Tibial nerve (tissue), 4 donors: ENCODE measurements at regions not wholly inside any gene's neighbourhood (a gene's known extent, or its start where the extent isn't known, plus 50 kb on each side); places are given as distances from the start of the nearest gene placed in this dataset.
"Not testable (repeated sequence)": the region's sequence is repeated elsewhere in the genome, so short reads cannot be mapped to it uniquely, and the experiment has no call there.

ENCODE experiments used
- DNase-seq, 2 donors: peaks; one replicate each; pipeline ENCODE4 v3.0.0-alpha.2; 2019; ENCODE audit warnings: low spot score in 2 of 2
- H3K27ac ChIP-seq, 4 donors: fragments of 200-600 bp; sonication (generic) in 3 of 4; one replicate each; pipeline ENCODE4 v1.5.1; 2017 to 2019; ENCODE audit warnings: mild to moderate bottlenecking in 1 of 4
- H3K27me3 ChIP-seq, 2 donors: fragments of 200-600 bp; sonication (generic) in 1 of 2; one replicate each; pipeline versions ENCODE4 v1.5.1 to v1.6.0; 2017 to 2019
- H3K36me3 ChIP-seq, 3 donors: fragments of 200-600 bp; sonication (generic); one replicate each; pipeline ENCODE4 v1.5.1; 2018 to 2019
- H3K4me1 ChIP-seq, 4 donors: fragments of 200-600 bp; sonication (generic) in 3 of 4; one replicate each; pipeline ENCODE4 v1.5.1; 2017 to 2019
- H3K4me3 ChIP-seq, 4 donors: fragments of 200-600 bp; sonication (generic) in 3 of 4; one replicate each; pipeline ENCODE4 v1.5.1; 2017 to 2019; ENCODE audit warnings: mild to moderate bottlenecking in 1 of 4, moderate library complexity in 1 of 4
- H3K9me3 ChIP-seq, 4 donors: fragments of 200-600 bp; sonication (generic) in 3 of 4; one replicate each; pipeline ENCODE4 v1.5.1; 2017 to 2019
- EP300 ChIP-seq, 2 donors: sonication (generic); formaldehyde crosslinking; IDR thresholded peaks; one replicate each; pipeline ENCODE4 v1.6.1; 2017; ENCODE audit warnings: antibody characterized with exemption in 2 of 2, mild to moderate bottlenecking in 1 of 2
- POLR2A ChIP-seq, 2 donors: fragments of 450-650 bp; IDR thresholded peaks; one replicate each; pipeline ENCODE4 v1.6.1; 2017; ENCODE audit warnings: antibody characterized with exemption in 2 of 2, mild to moderate bottlenecking in 2 of 2, moderate library complexity in 2 of 2
- WGBS, 2 donors: methylation state at CpG; one replicate each; pipeline ENCODE4 v1.1.5; 2018; 5-methylcytosine and 5-hydroxymethylcytosine counted together
- TF ChIP-seq, protein P1 (sequence below), 5 experiments: fragments of 200-600 bp in 3 of 5; fragments of 450-650 bp in 2 of 5; sonication (generic) in 3 of 5; IDR thresholded peaks; one replicate each; pipeline ENCODE4 v1.5.1; 2016 to 2019; ENCODE audit warnings: antibody characterized with exemption in 5 of 5, mild to moderate bottlenecking in 3 of 5, moderate library complexity in 2 of 5

DNA sequence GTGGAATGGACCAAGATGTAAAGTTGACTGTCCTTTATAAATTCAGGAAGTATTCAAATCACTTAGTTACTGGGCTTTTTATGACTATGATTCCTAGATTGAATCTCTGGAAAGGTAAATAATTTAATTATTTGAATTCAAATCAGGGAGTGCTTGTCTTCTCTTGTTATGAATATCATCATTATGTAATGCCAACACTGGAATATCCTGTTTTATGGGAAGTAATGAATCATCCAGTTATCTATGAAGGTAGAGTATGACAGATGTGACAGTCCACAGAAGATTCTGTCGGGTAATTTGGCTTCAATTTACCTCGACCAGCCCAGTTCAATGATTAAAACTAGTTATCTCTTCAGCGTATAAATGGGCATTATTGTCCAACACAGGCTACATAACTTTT is 141.0 kb upstream of the NUDT12 start:
- WGBS, 2 donors = 64 to 69% methylated on average over 3 of the region's 3 CpGs
- TF ChIP-seq EP300 (IDR thresholded peaks at IDR 0.05) = no peak
- no peak for TF ChIP-seq POLR2A (IDR thresholded peaks at IDR 0.05)
- TF ChIP-seq, protein P1, sequence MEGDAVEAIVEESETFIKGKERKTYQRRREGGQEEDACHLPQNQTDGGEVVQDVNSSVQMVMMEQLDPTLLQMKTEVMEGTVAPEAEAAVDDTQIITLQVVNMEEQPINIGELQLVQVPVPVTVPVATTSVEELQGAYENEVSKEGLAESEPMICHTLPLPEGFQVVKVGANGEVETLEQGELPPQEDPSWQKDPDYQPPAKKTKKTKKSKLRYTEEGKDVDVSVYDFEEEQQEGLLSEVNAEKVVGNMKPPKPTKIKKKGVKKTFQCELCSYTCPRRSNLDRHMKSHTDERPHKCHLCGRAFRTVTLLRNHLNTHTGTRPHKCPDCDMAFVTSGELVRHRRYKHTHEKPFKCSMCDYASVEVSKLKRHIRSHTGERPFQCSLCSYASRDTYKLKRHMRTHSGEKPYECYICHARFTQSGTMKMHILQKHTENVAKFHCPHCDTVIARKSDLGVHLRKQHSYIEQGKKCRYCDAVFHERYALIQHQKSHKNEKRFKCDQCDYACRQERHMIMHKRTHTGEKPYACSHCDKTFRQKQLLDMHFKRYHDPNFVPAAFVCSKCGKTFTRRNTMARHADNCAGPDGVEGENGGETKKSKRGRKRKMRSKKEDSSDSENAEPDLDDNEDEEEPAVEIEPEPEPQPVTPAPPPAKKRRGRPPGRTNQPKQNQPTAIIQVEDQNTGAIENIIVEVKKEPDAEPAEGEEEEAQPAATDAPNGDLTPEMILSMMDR (IDR thresholded peaks at IDR 0.05) = no peak
- Histone ChIP-seq H3K27ac (no peak overlapping the region), H3K36me3 (no peaks in the 10 kb centered on the region), H3K27me3 (no peaks in the 10 kb centered on the region), H3K4me3 (no peak overlapping the region), H3K4me1 (no peaks in the 10 kb centered on the region), H3K9me3 (no peaks in the 10 kb centered on the region)
- no peak for DNase-seq

DNA sequence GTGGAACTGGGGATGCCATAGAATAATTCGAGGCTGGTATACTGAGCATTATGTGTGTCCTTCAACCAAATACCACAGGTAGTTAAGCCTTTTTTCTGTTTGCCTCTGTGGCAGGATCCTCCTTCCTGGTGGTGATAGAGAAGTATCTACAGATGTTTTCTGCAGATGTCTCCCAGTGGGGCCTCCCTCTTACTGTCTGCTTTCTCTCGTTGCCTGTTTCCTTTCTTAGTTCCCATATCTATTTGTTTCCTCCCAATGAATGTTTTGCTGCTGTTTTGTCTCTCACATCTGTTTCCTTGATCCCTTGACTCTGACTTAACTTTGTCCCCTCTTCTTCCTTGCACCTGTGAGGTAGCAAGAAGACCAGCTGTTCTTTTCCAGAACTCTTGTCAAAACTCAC is 130.9 kb upstream of the NUDT12 start:
- H3K9me3 ChIP-seq = no peaks in the 10 kb centered on the region
- H3K27ac ChIP-seq = no peak overlapping the region
- no peak for TF ChIP-seq POLR2A (IDR thresholded peaks at IDR 0.05)
- no peak for TF ChIP-seq EP300 (IDR thresholded peaks at IDR 0.05)
- TF ChIP-seq, protein P1 (IDR thresholded peaks at IDR 0.05) = no peak
- DNase-seq = no peak
- no peaks in the 10 kb centered on the region for H3K27me3 ChIP-seq
- 49 to 58% methylated on average over 2 of the region's 2 CpGs for WGBS, 2 donors
- H3K4me1 ChIP-seq = no peaks in the 10 kb centered on the region
- H3K36me3 ChIP-seq = no peaks in the 10 kb centered on the region
- H3K4me3 ChIP-seq = no peak overlapping the region

DNA sequence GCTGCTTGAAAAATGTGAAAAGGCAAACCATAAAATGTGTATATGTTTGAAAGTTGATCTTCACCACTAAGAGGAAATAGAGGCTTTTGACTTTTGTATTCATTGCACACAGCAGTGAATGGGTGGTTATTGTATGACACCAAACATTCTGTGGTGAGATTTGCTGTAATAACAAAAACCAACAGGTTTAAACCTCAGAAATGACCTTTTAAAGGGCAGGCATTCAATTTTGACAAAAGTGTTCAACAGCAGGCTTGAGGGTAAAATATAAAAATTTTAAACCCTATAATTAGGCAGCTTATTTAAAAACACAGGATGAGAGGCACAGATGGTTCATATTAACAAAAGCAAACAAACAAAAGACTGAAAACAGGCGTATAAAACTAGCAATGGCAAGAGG is 128.1 kb upstream of the NUDT12 start:
- TF ChIP-seq POLR2A (IDR thresholded peaks at IDR 0.05) = no peak
- TF ChIP-seq EP300 (IDR thresholded peaks at IDR 0.05) = no peak
- TF ChIP-seq, protein P1 (IDR thresholded peaks at IDR 0.05) = no peak
- no peak for DNase-seq
- Histone ChIP-seq H3K4me1 (no peaks in the 10 kb centered on the region), H3K27me3 (no peaks in the 10 kb centered on the region), H3K36me3 (no peaks in the 10 kb centered on the region), H3K27ac (no peak overlapping the region), H3K9me3 (no peaks in the 10 kb centered on the region), H3K4me3 (no peak overlapping the region)
- 49% methylated on average over 1 of the region's 1 CpG for WGBS, 2 donors

DNA sequence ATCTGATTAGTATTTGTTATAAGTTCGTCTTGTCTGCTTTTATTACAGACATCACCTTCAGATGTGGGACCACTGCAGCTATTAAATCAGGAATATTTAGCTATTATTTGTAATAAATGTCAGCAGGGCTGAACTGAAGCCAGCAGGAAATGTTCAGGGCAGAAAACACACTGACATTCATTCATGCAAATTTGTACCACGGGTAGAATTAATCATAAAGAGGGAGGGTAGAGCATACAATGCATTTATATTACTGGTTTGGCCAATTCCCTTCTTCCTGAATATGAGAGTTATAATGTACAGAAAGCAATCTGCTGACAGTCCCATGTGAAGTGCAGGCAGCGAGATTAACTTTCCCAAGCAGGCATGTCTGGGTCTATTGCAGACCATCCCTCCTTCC is 117.3 kb upstream of the NUDT12 start:
- DNase-seq = no peak
- 35 to 40% methylated on average over 3 of the region's 3 CpGs for WGBS, 2 donors
- Histone ChIP-seq H3K36me3 (no peaks in the 10 kb centered on the region), H3K4me3 (no peak overlapping the region), H3K27ac (no peak overlapping the region), H3K4me1 (peaks cover 0 to 8% (median 1%) of the 10 kb centered on the region in 4 donors), H3K9me3 (no peaks in the 10 kb centered on the region), H3K27me3 (no peaks in the 10 kb centered on the region)
- TF ChIP-seq, protein P1 (IDR thresholded peaks at IDR 0.05) = no peak
- TF ChIP-seq EP300 (IDR thresholded peaks at IDR 0.05) = no peak
- no peak for TF ChIP-seq POLR2A (IDR thresholded peaks at IDR 0.05)

DNA sequence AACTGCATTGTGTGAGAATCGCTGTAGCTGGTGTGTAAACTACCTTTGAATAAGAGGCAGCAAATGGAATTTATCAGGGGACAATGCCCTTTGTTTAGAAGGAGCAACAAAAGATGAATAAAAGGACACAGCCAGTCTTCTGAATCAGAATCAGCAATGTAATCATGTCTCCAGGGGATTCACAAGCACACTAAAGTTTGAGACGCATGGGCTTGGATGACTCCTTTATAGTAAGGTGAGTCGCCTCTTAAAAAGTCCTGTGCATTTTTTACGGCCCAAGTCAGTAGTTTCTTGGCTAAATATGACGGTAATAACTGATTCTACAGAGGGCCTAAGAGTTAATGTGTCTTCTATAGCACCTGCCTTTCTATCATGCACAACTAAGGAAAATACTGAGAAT is 113.6 kb upstream of the NUDT12 start:
- 70 to 71% methylated on average over 5 of the region's 5 CpGs for WGBS, 2 donors
- not testable (repeated sequence) for H3K27me3 ChIP-seq

DNA sequence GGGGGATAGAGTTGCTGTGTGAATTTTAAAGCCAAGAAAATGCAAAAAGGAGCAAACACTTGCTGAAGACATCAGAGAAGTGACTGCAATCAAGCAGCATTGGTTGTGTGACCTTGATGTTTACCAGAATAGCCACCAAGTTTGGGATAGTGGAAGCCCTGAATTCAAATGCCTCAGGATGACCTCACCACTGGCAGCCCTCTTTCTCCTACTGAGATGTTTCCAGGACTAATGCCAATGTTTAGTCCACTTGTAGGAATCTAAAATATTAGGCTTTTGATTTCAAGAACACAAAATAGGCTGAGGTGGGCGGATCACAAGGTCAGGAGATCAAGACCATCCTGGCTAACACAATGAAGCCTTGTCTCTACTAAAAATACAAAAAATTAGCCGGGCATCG is 112.2 kb upstream of the NUDT12 start:
- Histone ChIP-seq H3K4me1 (peaks cover 0 to 16% (median 3%) of the 10 kb centered on the region in 4 donors), H3K4me3 (no peak overlapping the region), H3K36me3 (no peaks in the 10 kb centered on the region), H3K27me3 (no peaks in the 10 kb centered on the region), H3K9me3 (no peaks in the 10 kb centered on the region), H3K27ac (no peak overlapping the region)
- 24 to 36% methylated on average over 3 of the region's 3 CpGs for WGBS, 2 donors
- TF ChIP-seq POLR2A (IDR thresholded peaks at IDR 0.05) (no peak), EP300 (IDR thresholded peaks at IDR 0.05) (no peak)
- TF ChIP-seq, protein P1 (IDR thresholded peaks at IDR 0.05) = no peak
- no peak for DNase-seq

More for the DNA sequence above, 113.6 kb upstream of the NUDT12 start:
- not testable (repeated sequence) for H3K9me3 ChIP-seq, H3K27ac ChIP-seq, DNase-seq, H3K36me3 ChIP-seq, H3K4me3 ChIP-seq
- H3K4me1 ChIP-seq = peaks cover 0 to 16% (median 3%) of the 10 kb centered on the region in 4 donors
